IMR-90 (cell line): ENCODE measurements at regions not wholly inside any gene's neighbourhood (a gene's known extent, or its start where the extent isn't known, plus 50 kb on each side); places are given as distances from the start of the nearest gene placed in this dataset.

Experiments
- ATAC-seq: fragments of 200-7000 bp; cut with Tn5 transposase; 2 replicates; pipeline ENCODE4 v1.9.1; 2020; ENCODE audit warnings: low read depth, mild to moderate bottlenecking, moderate library complexity
- BruUV-seq: library from RNA; stranded (reverse); fragments of 400-500 nt; replicated peaks from 2 replicates; lab custom pipeline; 2021; lab: Mats Ljungman, UMichigan
- CTCF ChIA-PET: fragments of 300-600 bp; formaldehyde crosslinking; extraction: SDS; loops from one replicate; lab custom pipeline; 2021; ENCODE audit warnings: antibody characterized with exemption; lab: Yijun Ruan, JAX
- POLR2A ChIA-PET: fragments of 300-600 bp; sonication (Branson Sonifier 250); formaldehyde crosslinking; loops from one replicate; lab custom pipeline; 2022; ENCODE audit warnings: antibody characterized with exemption; ENCODE audit not compliant: unreplicated experiment; lab: Charles Lee
- DNase-seq: peaks from one replicate; pipeline ENCODE4 v3.0.0; 2013
- H2AFZ ChIP-seq: replicated peaks from 2 replicates; pipeline ENCODE3; 2013; ENCODE audit warnings: low read length, mild to moderate bottlenecking; ENCODE audit not compliant: poor library complexity
- H2AK5ac ChIP-seq: 2 replicates; pipeline ENCODE4 v1.6.1; 2013; ENCODE audit warnings: low read depth, low read length, inconsistent platforms
- H2AK9ac ChIP-seq: replicated peaks from 2 replicates; pipeline ENCODE3; 2013; ENCODE audit warnings: mild to moderate bottlenecking, low read depth, low read length, moderate library complexity; ENCODE audit not compliant: poor library complexity
- H2BK120ac ChIP-seq: 2 replicates; pipeline ENCODE4 v1.6.1; 2013; ENCODE audit warnings: low read depth, low read length, inconsistent platforms
- H2BK15ac ChIP-seq: 3 replicates; pipeline ENCODE4 v1.6.1; 2013; ENCODE audit warnings: low read depth, low read length, inconsistent platforms
- H2BK20ac ChIP-seq: 2 replicates; pipeline ENCODE4 v1.6.1; 2013; ENCODE audit warnings: low read depth, mild to moderate bottlenecking, inconsistent platforms, low read length, moderate library complexity
- H2BK5ac ChIP-seq: 2 replicates; pipeline ENCODE4 v1.6.1; 2013; ENCODE audit warnings: mild to moderate bottlenecking, low read depth, low read length, inconsistent platforms; ENCODE audit not compliant: poor library complexity, severe bottlenecking
- H3K14ac ChIP-seq: replicated peaks from 2 replicates; pipeline ENCODE4 v1.6.1; 2013; ENCODE audit warnings: low read depth, low read length, inconsistent platforms
- H3K18ac ChIP-seq: 2 replicates; pipeline ENCODE4 v1.6.1; 2013; ENCODE audit warnings: low read depth, low read length, control low read depth
- H3K23ac ChIP-seq: 2 replicates; pipeline ENCODE4 v1.6.1; 2013; ENCODE audit warnings: low read depth, low read length, inconsistent platforms
- H3K27ac ChIP-seq: 2 replicates; pipeline ENCODE4 v1.5.1; 2013; ENCODE audit warnings: mild to moderate bottlenecking, control low read depth, low read length; ENCODE audit not compliant: insufficient read depth
- H3K27me3 ChIP-seq: 2 replicates; pipeline ENCODE4 v1.6.1; 2013; ENCODE audit warnings: low read length; ENCODE audit not compliant: control insufficient read depth, insufficient read depth
- H3K36me3 ChIP-seq: 2 replicates; pipeline ENCODE4 v1.6.1; 2013; ENCODE audit warnings: low read length, mixed read lengths; ENCODE audit not compliant: control insufficient read depth, insufficient read depth
- H3K4ac ChIP-seq: 2 replicates; pipeline ENCODE4 v1.6.1; 2013; ENCODE audit warnings: low read depth, low read length, inconsistent platforms
- H3K4me1 ChIP-seq: 2 replicates; pipeline ENCODE4 v1.6.1; 2013; ENCODE audit warnings: low read length, mixed read lengths; ENCODE audit not compliant: control insufficient read depth, insufficient read depth
- H3K4me2 ChIP-seq: 2 replicates; pipeline ENCODE4 v1.6.1; 2013; ENCODE audit warnings: low read depth, mild to moderate bottlenecking, control low read depth, low read length, moderate library complexity
- H3K4me3 ChIP-seq: 2 replicates; pipeline ENCODE4 v1.5.1; 2013; ENCODE audit warnings: low read depth, mild to moderate bottlenecking, control low read depth, low read length, moderate library complexity; ENCODE audit not compliant: insufficient read depth
- H3K56ac ChIP-seq: 2 replicates; pipeline ENCODE4 v1.6.1; 2013; ENCODE audit warnings: low read length, inconsistent platforms; ENCODE audit not compliant: insufficient read depth; ENCODE audit errors: extremely low read depth
- H3K79me1 ChIP-seq, 2 experiments: 2 replicates each; pipeline ENCODE4 v1.6.1; 2013; ENCODE audit warnings: low read length in 2 of 2, inconsistent platforms in 1 of 2, low read depth in 1 of 2
- H3K9ac ChIP-seq: 2 replicates; pipeline ENCODE4 v1.6.1; 2013; ENCODE audit warnings: low read depth, low read length, control low read depth
- H3K9me1 ChIP-seq: 2 replicates; pipeline ENCODE4 v1.6.1; 2013; ENCODE audit warnings: low read length, inconsistent platforms; ENCODE audit not compliant: insufficient read depth
- H3K9me3 ChIP-seq: 2 replicates; pipeline ENCODE4 v1.6.1; 2013; ENCODE audit warnings: low read length; ENCODE audit not compliant: control insufficient read depth, insufficient read depth
- H4K20me1 ChIP-seq: 2 replicates; pipeline ENCODE4 v1.6.1; 2013; ENCODE audit warnings: low read length, inconsistent platforms; ENCODE audit not compliant: insufficient read depth
- H4K5ac ChIP-seq: 2 replicates; pipeline ENCODE4 v1.6.1; 2013; ENCODE audit warnings: mild to moderate bottlenecking, low read depth, low read length, control low read depth
- H4K8ac ChIP-seq, 2 experiments: 2 replicates each; pipeline ENCODE4 v1.6.1; 2013; ENCODE audit warnings: low read depth in 2 of 2, low read length in 2 of 2, control low read depth in 1 of 2, inconsistent platforms in 1 of 2
- H4K91ac ChIP-seq: 2 replicates; pipeline ENCODE4 v1.6.1; 2013; ENCODE audit warnings: low read depth, low read length, inconsistent platforms; ENCODE audit not compliant: insufficient read depth
- BHLHE40 ChIP-seq: fragments of 150-350 bp; IDR thresholded peaks from 2 replicates; pipeline ENCODE4 v1.6.1; 2016; ENCODE audit warnings: mild to moderate bottlenecking, low read depth, low read length
- CHD1 ChIP-seq: IDR thresholded peaks from 2 replicates; pipeline ENCODE4 v1.6.1; 2012; ENCODE audit warnings: low read depth, low read length, improper control_type of control experiment
- CTCF ChIP-seq: conservative IDR thresholded peaks from 2 replicates; pipeline ENCODE4 v1.5.1; 2012; ENCODE audit warnings: mild to moderate bottlenecking, low read depth, low read length, improper control_type of control experiment
- ELK1 ChIP-seq: fragments of 150-350 bp; IDR thresholded peaks from 2 replicates; pipeline ENCODE4 v1.6.1; 2016; ENCODE audit warnings: low read depth, mild to moderate bottlenecking, low read length, moderate library complexity, borderline replicate concordance
- FOS ChIP-seq: fragments of 150-350 bp; IDR thresholded peaks from 2 replicates; pipeline ENCODE4 v1.6.1; 2016; ENCODE audit warnings: low read depth, low read length
- MXI1 ChIP-seq: IDR thresholded peaks from 2 replicates; pipeline ENCODE4 v1.6.1; 2012; ENCODE audit warnings: low read depth, mild to moderate bottlenecking, low read length, moderate library complexity, borderline replicate concordance
- NFE2L2 ChIP-seq: fragments of 150-350 bp; IDR thresholded peaks from 2 replicates; pipeline ENCODE4 v1.6.1; 2016; ENCODE audit warnings: low read depth, mild to moderate bottlenecking, low read length
- RAD21 ChIP-seq: IDR thresholded peaks from 2 replicates; pipeline ENCODE4 v1.6.1; 2012; ENCODE audit warnings: low read length, improper control_type of control experiment
- RCOR1 ChIP-seq: IDR thresholded peaks from 2 replicates; pipeline ENCODE4 v1.6.1; 2012; ENCODE audit warnings: mild to moderate bottlenecking, low read length, improper control_type of control experiment; ENCODE audit not compliant: insufficient replicate concordance
- RFX5 ChIP-seq: IDR thresholded peaks from 2 replicates; pipeline ENCODE4 v1.8.0; 2012; ENCODE audit warnings: low read depth, mild to moderate bottlenecking, low read length, moderate library complexity
- SMC3 ChIP-seq: fragments of 150-350 bp; IDR thresholded peaks from 2 replicates; pipeline ENCODE4 v1.6.1; 2016; ENCODE audit warnings: low read depth, mild to moderate bottlenecking, antibody characterized with exemption, low read length, moderate library complexity
- USF2 ChIP-seq: fragments of 150-350 bp; IDR thresholded peaks from 2 replicates; pipeline ENCODE4 v1.6.1; 2017; ENCODE audit warnings: mild to moderate bottlenecking, antibody characterized with exemption, low read length, low read depth
- WGBS, 2 experiments: methylation state at CpG; one replicate each; pipeline versions ENCODE4 v1.1.5 to v1.1.7; 2013; ENCODE audit warnings: missing lambda C conversion rate in 2 of 2; ENCODE audit not compliant: insufficient read length in 1 of 2; ENCODE audit errors: extremely low coverage in 2 of 2; 5-methylcytosine and 5-hydroxymethylcytosine counted together
- dilution Hi-C: fragments of 300-500 bp; cut with HindIII; formaldehyde crosslinking; loops from one replicate; pipeline ENCODE4 v1.14.3; 2018; ENCODE audit warnings: low sequenced_read_pairs; ENCODE audit not compliant: unreplicated experiment
- in situ Hi-C: fragments of 300-500 bp; cut with MboI; formaldehyde crosslinking; loops from 3 replicates; pipeline ENCODE4 v1.14.3; 2019; ENCODE audit warnings: low sequenced_read_pairs, inconsistent platforms, mixed read lengths
- intact Hi-C: fragments of 100-400 bp; cut with micrococcal nuclease; formaldehyde crosslinking; loops from 2 replicates; pipeline ENCODE4 v1.10.0; 2022

- H3K23ac ChIP-seq, result no peak overlapping the region
- no peak overlapping the region for H2AK5ac ChIP-seq
- H2BK20ac ChIP-seq, result no peak overlapping the region
- H4K5ac ChIP-seq, result no peak overlapping the region
- DNase-seq (no peak), ATAC-seq (no peak)
- no peaks in the 10 kb centered on the region for H3K27me3 ChIP-seq
- intact Hi-C loops (no loop called here), in situ Hi-C loops (no loop called here), dilution Hi-C loops (no loop called here)
- H2BK5ac ChIP-seq, result no peak overlapping the region
- H3K9me3 ChIP-seq, result no peaks in the 10 kb centered on the region
- H2AK9ac ChIP-seq, result no peak overlapping the region
- H3K4ac ChIP-seq, result no peak overlapping the region
- no peaks in the 10 kb centered on the region for H3K36me3 ChIP-seq
- H3K9me1 ChIP-seq, result no peaks in the 10 kb centered on the region
- H4K91ac ChIP-seq, result no peak overlapping the region
- no peak overlapping the region for H2AFZ ChIP-seq
- H3K27ac ChIP-seq, result no peak overlapping the region
- H3K4me3 ChIP-seq, result no peak overlapping the region
- no peak overlapping the region for H3K4me2 ChIP-seq
- ChIA-PET POLR2A (no interaction called here), CTCF (no interaction called here)
- no peak for TF ChIP-seq MXI1
- TF ChIP-seq CHD1, result no peak
- TF ChIP-seq BHLHE40, result no peak
- no peak for TF ChIP-seq RFX5
- TF ChIP-seq ELK1, result no peak
- no peak for TF ChIP-seq NFE2L2
- TF ChIP-seq CTCF, result no peak
- no peak for TF ChIP-seq USF2
- TF ChIP-seq SMC3, result no peak
- no peak for TF ChIP-seq RAD21
- no peak for TF ChIP-seq RCOR1
- no peak for TF ChIP-seq FOS
- BruUV-seq, result no TSS peak
- no peak overlapping the region for H4K8ac ChIP-seq
- WGBS, 2 experiments, result 46% methylated on average over 5 of the region's 5 CpGs; no CpG with 5 or more reads in 1 of the 2 experiments
- H3K14ac ChIP-seq, result no peak overlapping the region
- no peaks in the 10 kb centered on the region for H4K20me1 ChIP-seq
- no peak overlapping the region for H2BK15ac ChIP-seq
- H3K79me1 ChIP-seq, result no peaks in the 10 kb centered on the region
- no peaks in the 10 kb centered on the region for H3K4me1 ChIP-seq
- H3K56ac ChIP-seq, result no peak overlapping the region
- no peak overlapping the region for H3K9ac ChIP-seq
- H2BK120ac ChIP-seq, result no peak overlapping the region
- no peak overlapping the region for H3K18ac ChIP-seq
Observed at GRCh38 chr16:56137269-56137668, 54.0 kb upstream of the GNAO1 start.
